NB4 (cell line): ENCODE measurements at regions not wholly inside any gene's neighbourhood (a gene's known extent, or its start where the extent isn't known, plus 50 kb on each side); places are given as distances from the start of the nearest gene placed in this dataset.

ENCODE experiments used
- DNase-seq: peaks from one replicate; pipeline ENCODE4 v3.0.0; 2010; ENCODE audit warnings: low read depth
- H3K4me3 ChIP-seq: one replicate; pipeline ENCODE4 v1.5.1; 2011; ENCODE audit warnings: mild to moderate bottlenecking, low read depth, low read length, moderate library complexity
- MYC ChIP-seq: IDR thresholded peaks from 2 replicates; pipeline ENCODE4 v1.6.1; 2011; ENCODE audit warnings: low read depth, low read length
- POLR2A ChIP-seq: IDR thresholded peaks from 2 replicates; pipeline ENCODE4 v1.6.1; 2011; ENCODE audit warnings: mild to moderate bottlenecking; ENCODE audit not compliant: insufficient read length; ENCODE audit errors: extremely low read depth
- TF ChIP-seq, protein P1 (sequence below): IDR thresholded peaks from one replicate; pipeline ENCODE4 v1.5.1; 2012; ENCODE audit warnings: low read depth, low read length
- TF ChIP-seq, protein P2 (sequence below): IDR thresholded peaks from 2 replicates; pipeline ENCODE4 v1.6.1; 2011; ENCODE audit warnings: low read depth, low read length

DNA sequence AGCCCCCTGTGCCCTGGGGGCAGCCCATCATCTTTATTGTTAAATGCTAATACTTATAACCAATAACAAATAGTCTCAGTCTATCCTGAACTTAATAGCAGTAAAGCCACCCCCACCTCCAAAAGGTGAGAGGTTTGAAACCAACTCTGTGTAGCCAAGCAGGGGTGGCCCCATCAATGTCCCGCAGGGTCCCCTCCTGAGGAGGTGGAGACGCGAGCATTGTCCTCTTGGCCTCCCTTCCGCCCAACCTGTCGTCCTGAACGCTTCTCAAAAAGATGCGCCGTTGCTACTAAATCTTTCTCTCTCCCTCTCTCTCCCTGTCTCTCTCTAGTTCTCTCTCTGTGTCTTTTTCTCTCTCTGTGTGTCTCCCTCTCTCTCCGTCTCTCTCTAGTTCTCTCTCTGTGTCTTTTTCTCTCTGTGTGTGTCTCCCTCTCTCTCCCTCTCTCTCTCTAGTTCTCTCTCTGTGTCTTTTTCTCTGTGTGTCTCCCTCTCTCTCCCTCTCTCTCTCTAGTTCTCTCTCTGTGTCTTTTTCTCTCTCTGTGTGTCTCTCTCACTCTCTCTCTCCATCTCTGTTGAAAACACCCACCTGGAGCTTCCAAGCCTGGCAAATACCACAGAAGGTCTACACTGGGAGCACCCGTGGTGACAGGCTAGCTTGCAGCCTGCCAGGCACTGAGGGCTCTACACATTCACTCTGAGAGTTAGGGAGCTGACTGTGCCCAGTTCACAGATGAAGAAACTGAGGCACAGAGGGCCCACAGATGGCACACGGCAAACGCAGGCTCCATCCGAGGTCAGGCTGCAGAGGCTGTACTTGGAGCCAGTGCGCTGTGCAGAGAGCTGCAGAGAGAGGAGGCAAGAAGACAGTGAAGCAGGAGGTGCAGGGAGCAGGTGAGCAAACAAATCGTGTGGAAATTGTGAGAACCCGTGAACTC is 185.9 kb downstream of the C16orf95 start:
- TF ChIP-seq, protein P1, sequence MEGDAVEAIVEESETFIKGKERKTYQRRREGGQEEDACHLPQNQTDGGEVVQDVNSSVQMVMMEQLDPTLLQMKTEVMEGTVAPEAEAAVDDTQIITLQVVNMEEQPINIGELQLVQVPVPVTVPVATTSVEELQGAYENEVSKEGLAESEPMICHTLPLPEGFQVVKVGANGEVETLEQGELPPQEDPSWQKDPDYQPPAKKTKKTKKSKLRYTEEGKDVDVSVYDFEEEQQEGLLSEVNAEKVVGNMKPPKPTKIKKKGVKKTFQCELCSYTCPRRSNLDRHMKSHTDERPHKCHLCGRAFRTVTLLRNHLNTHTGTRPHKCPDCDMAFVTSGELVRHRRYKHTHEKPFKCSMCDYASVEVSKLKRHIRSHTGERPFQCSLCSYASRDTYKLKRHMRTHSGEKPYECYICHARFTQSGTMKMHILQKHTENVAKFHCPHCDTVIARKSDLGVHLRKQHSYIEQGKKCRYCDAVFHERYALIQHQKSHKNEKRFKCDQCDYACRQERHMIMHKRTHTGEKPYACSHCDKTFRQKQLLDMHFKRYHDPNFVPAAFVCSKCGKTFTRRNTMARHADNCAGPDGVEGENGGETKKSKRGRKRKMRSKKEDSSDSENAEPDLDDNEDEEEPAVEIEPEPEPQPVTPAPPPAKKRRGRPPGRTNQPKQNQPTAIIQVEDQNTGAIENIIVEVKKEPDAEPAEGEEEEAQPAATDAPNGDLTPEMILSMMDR: no peak
- no peak for TF ChIP-seq MYC
- TF ChIP-seq, protein P2, sequence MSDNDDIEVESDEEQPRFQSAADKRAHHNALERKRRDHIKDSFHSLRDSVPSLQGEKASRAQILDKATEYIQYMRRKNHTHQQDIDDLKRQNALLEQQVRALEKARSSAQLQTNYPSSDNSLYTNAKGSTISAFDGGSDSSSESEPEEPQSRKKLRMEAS: no peak
- no peak for TF ChIP-seq POLR2A
- DNase-seq: no peak
- H3K4me3 ChIP-seq: no peak overlapping the region

DNA sequence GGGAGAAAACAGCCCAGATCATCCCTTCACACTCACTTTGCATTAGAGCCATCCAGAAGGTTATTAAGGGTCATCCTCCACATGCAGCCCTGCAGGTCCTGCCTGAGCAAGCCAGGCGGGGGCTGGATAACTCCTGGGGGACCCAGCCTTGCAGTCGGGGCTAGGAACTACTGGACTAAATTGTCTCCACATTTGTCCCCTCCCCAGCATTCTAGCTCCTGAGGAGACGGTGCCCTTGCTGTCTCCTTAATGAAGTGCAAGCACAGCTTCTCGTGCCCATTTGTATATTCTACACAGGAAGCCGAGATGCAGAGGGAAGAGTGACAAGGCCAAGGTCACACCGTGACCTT is 185.2 kb downstream of the C16orf95 start:
- no peak overlapping the region for H3K4me3 ChIP-seq
- no peak for TF ChIP-seq MYC
- TF ChIP-seq POLR2A: no peak
- TF ChIP-seq, protein P1: no peak
- TF ChIP-seq, protein P2: no peak
- no peak for DNase-seq

DNA sequence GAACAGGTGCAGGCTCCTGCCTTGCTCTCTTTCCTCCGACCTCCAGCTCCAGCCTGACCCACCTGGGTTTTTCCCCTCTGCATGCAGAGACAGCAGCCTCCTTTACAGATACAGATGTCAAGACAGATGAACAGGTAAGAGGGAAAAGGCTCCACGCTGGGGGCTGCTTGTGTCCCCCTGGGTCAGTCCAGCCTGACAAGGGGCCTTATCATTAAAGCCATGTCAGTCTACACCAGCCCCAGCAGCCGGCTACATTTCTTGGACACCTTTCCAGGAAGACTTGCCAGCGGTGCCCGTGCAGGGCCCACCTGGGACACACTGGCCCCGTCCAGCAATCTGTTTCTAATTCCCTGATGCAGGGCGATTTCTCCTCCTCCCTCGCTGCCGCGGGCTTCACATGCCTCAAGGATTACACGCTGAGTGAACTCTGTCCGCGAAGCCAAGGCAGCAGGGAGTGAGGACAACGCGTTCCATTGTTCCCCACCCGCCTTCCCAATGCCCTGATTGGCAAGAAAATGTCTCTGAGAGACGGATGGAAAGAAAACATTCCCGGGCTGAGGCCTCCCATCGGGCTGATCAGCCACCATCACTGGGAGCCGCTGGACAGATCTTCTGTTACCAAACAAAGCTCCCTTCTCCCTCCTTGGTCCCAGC is 184.7 kb downstream of the C16orf95 start:
- TF ChIP-seq, protein P1: no peak
- no peak overlapping the region for H3K4me3 ChIP-seq
- DNase-seq: no peak

DNA sequence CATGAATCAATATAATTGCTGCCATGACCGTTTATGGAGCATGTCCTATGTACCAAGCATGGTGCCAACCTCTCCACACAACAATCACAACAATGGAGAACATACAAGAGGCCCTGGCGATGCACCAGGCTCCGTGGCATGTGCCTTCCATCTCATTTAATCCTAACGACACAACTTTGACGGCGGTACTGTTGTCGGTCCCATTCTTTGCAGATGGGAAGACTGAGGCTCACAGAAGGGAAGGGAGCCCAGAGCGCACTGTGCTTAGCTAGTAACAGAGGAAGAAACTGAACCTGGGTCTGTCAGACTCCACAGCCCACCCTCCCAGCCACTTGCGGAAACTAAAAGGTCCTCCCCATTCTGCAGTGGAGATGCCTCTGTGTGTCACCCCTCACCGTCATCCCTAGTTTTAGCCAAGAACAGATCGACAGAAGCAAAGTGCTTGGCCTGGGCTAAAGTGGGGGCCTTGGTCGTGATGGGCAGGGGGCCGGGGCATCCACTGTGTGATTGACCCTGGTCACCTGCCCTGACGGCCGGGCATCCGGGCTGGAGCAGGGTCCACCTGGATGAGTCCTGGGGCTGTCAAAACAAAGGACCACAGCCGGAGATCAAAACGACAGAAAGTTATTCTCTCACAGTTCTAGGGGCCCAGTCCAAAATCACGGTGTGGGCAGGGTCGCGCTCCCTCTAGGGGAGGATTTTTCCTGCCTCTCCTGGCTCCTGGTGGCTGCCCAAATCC is 183.9 kb downstream of the C16orf95 start:
- DNase-seq: no peak
- no peak for TF ChIP-seq POLR2A
- no peak for TF ChIP-seq MYC
- TF ChIP-seq, protein P1: no peak
- TF ChIP-seq, protein P2: no peak
- H3K4me3 ChIP-seq: no peak overlapping the region

DNA sequence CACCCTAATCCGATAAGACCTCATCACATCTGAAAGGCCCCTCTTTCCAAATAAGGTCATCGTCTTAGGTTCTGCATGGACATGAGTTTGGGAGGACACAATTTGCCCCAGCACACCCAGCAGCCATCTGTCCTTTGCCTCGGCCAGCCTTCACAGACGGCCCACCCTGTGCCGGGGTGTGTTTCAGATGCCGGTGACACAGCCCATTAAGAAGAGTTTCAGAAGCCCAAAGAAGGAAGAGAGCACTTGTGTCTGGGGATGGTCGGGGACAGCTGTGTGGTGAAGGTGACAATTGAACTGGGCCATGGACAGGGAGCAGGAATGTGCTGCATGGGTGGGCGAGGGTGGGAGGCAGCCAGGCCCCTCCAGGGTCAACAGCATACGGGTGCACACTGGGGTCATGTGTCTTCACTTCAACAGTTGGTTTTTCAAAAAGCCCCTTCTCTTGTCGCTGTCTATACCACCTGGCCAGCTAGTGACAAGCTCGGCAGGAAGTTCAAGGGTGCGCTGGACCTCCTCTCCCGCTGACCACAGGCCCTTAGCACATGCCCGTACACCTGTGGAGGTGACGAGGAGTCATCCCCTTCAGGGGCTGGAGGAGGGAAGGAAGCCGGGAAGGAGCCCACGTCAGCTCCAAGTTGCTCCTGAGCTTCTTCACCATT is 183.1 kb downstream of the C16orf95 start:
- no peak overlapping the region for H3K4me3 ChIP-seq

More for the DNA sequence above, 183.1 kb downstream of the C16orf95 start:
- no peak for DNase-seq
- no peak for TF ChIP-seq MYC
- TF ChIP-seq, protein P1: no peak
- TF ChIP-seq, protein P2: no peak
- TF ChIP-seq POLR2A: no peak
